HEK293 (cell line): ENCODE measurements at regions not wholly inside any gene's neighbourhood (a gene's known extent, or its start where the extent isn't known, plus 50 kb on each side); places are given as distances from the start of the nearest gene placed in this dataset.

Source experiments
- CTCF ChIP-seq: fragments of 450-650 bp; formaldehyde crosslinking; IDR thresholded peaks from 2 replicates; pipeline ENCODE4 v1.5.1; 2016; ENCODE audit warnings: missing biosample characterization, missing genetic modification characterization
- ZFP41 ChIP-seq: fragments of 450-650 bp; formaldehyde crosslinking; IDR thresholded peaks from 2 replicates; pipeline ENCODE4 v1.5.1; 2016; ENCODE audit warnings: missing biosample characterization, missing genetic modification characterization, borderline replicate concordance

GRCh38 chr15:91649831-91650321 lies 203.6 kb upstream of the SLCO3A1 start:
- TF ChIP-seq ZFP41 (tag by site-specific recombination) = no peak
- TF ChIP-seq CTCF (tag by site-specific recombination) = no peak
